Right cardiac atrium (tissue), 5 donors: ENCODE measurements at regions not wholly inside any gene's neighbourhood (a gene's known extent, or its start where the extent isn't known, plus 50 kb on each side); places are given as distances from the start of the nearest gene placed in this dataset.

ENCODE experiments used
- ATAC-seq, 2 donors: fragments of 200-7000 bp; cut with Tn5 transposase; one replicate each; pipeline versions ENCODE4 v1.8.0 to v1.9.1; 2020; ENCODE audit warnings: moderate library complexity in 2 of 2, mild to moderate bottlenecking in 1 of 2
- DNase-seq, 3 donors: peaks; one replicate each; pipeline ENCODE4 v3.0.0-alpha.2; 2020
- H3K27ac ChIP-seq: one replicate; pipeline ENCODE4 v1.5.1; 2013; ENCODE audit warnings: mild to moderate bottlenecking, low read length, control low read depth, moderate library complexity
- H3K27me3 ChIP-seq: one replicate; pipeline ENCODE4 v1.6.1; 2013; ENCODE audit not compliant: control insufficient read depth, insufficient read depth
- H3K4me1 ChIP-seq: one replicate; pipeline ENCODE4 v1.6.1; 2013; ENCODE audit warnings: low read length; ENCODE audit not compliant: control insufficient read depth, insufficient read depth
- H3K4me3 ChIP-seq: one replicate; pipeline ENCODE4 v1.5.1; 2013; ENCODE audit warnings: low read length, control low read depth
- H3K9me3 ChIP-seq: one replicate; pipeline ENCODE4 v1.6.1; 2013; ENCODE audit warnings: low read length; ENCODE audit not compliant: control insufficient read depth
- WGBS: extraction: QIAGEN DNeasy Blood & Tissue Kit; methylation state at CpG from one replicate; pipeline ENCODE4 v1.1.7; 2013; 5-methylcytosine and 5-hydroxymethylcytosine counted together
- intact Hi-C, 4 donors: fragments of 100-400 bp; cut with DNase I; formaldehyde crosslinking; loops; one replicate each; pipeline versions ENCODE4 v1.11.0 to v1.14.0; 2022 to 2023
- donor health status: healthy with polysubstance abuse.
- donor health status: DM: no; HTN: yes; CAD: no.
- donor health status: DM: no; HTN: no; CAD: no.
- donor health status: DM: no; HTN: yes; CAD: no; lungs with severe emphysema.
- donor health status: DM: yes; HTN: yes; CAD: no.

DNA sequence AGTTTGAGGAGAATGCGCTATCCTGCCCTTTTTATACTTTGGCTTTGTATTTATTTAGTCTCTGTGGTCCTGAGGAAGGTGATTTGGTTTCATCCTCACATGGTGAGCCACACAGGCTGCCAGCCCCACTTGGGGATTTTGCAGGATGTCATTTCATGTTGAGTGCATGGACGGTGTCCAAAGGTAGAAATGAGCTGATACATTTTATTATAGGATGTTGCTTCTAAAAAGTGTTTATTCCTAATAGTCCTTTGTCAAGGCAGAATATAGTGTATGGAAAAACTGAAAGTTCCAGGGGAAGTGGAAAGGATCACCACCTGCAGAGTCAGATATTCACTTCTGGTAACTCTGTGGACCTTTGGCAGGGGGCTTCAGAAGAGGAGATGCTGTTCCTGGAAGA is 434.6 kb downstream of the CD109 start:
- Histone ChIP-seq H3K27ac (no peak overlapping the region), H3K9me3 (no peaks in the 10 kb centered on the region), H3K4me3 (no peak overlapping the region), H3K27me3 (no peaks in the 10 kb centered on the region), H3K4me1 (no peaks in the 10 kb centered on the region)
- intact Hi-C loops, result no loop called here
- DNase-seq, result no peak
- 91% methylated on average over 2 of the region's 2 CpGs for WGBS
- ATAC-seq, result no peak

- intact Hi-C loops, result no loop called here
- ATAC-seq, result no peak
- WGBS, result 70% methylated on average over 1 of the region's 1 CpG
Observed at GRCh38 chr6:74128536-74128935, 432.5 kb downstream of the CD109 start.

GRCh38 chr6:74117113-74117512 is 421.1 kb downstream of the CD109 start:
- H3K4me3 ChIP-seq, result no peak overlapping the region
- H3K27ac ChIP-seq, result no peak overlapping the region
- H3K27me3 ChIP-seq, result no peaks in the 10 kb centered on the region
- no peaks in the 10 kb centered on the region for H3K9me3 ChIP-seq
- DNase-seq, result no peak
- no peak for ATAC-seq
- intact Hi-C loops, result no loop called here
- WGBS, result 87% methylated on average over 1 of the region's 1 CpG
- no peaks in the 10 kb centered on the region for H3K4me1 ChIP-seq

More at GRCh38 chr6:74128536-74128935, 432.5 kb downstream of the CD109 start:
- DNase-seq, result no peak
- no peaks in the 10 kb centered on the region for H3K27me3 ChIP-seq
- no peak overlapping the region for H3K4me3 ChIP-seq
- no peaks in the 10 kb centered on the region for H3K4me1 ChIP-seq
- no peaks in the 10 kb centered on the region for H3K9me3 ChIP-seq
- no peak overlapping the region for H3K27ac ChIP-seq

GRCh38 chr6:74115674-74116073 is 419.7 kb downstream of the CD109 start:
- Histone ChIP-seq H3K4me1 (no peaks in the 10 kb centered on the region), H3K27me3 (no peaks in the 10 kb centered on the region)
- ATAC-seq, result no peak

DNA sequence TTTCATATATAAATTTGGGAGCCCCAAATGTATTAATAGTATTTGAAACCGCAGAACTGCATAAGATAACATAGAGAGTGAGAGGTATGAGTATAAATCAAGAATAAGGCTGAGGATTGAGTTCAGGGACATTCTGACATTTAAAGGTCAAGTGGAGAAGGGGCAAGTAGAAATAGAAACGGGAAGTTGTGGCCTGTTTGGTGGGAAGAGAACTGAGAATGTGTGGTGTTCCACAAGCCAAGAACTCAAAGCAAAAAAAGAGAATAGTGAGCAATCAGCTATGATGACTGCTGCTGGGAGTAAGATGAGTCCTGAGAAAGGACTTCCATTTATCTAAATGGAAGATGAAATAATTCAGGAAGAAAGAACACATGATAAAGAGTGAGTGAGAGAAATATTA is 418.4 kb downstream of the CD109 start:
- Histone ChIP-seq H3K9me3 (no peaks in the 10 kb centered on the region), H3K27me3 (no peaks in the 10 kb centered on the region), H3K4me1 (no peaks in the 10 kb centered on the region), H3K27ac (no peak overlapping the region), H3K4me3 (no peak overlapping the region)
- DNase-seq (no peak), ATAC-seq (no peak)
- WGBS, result 70% methylated on average over 2 of the region's 2 CpGs
- intact Hi-C loops, result no loop called here

More at GRCh38 chr6:74115674-74116073, 419.7 kb downstream of the CD109 start:
- intact Hi-C loops, result no loop called here
- WGBS, result 69% methylated on average over 3 of the region's 3 CpGs
- H3K9me3 ChIP-seq, result no peaks in the 10 kb centered on the region
- DNase-seq, result no peak
- no peak overlapping the region for H3K27ac ChIP-seq
- no peak overlapping the region for H3K4me3 ChIP-seq

DNA sequence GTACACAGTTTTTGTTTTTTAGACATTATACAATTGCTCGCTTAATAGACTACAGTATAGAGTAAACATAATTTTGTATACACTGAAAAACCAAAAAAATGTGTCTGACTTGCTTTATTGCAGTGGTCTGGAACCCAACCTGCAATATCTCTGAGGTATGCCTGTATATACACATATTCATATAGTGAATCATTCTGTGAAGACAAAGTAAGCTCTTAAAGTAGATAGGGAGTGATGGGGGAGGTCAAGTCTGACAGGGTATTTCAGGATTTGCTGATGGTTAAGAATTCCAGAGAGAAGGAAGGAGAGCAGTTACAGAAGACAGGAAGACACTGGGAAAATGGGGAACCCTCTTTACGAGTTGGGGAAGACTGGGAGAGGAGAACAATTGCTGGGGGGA is 417.9 kb downstream of the CD109 start:
- ATAC-seq, result no peak
- 78% methylated on average over 2 of the region's 2 CpGs for WGBS
- no peaks in the 10 kb centered on the region for H3K27me3 ChIP-seq
- no peak for DNase-seq
- no peak overlapping the region for H3K4me3 ChIP-seq
- H3K9me3 ChIP-seq, result no peaks in the 10 kb centered on the region
- H3K27ac ChIP-seq, result no peak overlapping the region
- intact Hi-C loops, result no loop called here
- no peaks in the 10 kb centered on the region for H3K4me1 ChIP-seq

- Histone ChIP-seq H3K27me3 (no peaks in the 10 kb centered on the region), H3K4me3 (no peak overlapping the region), H3K27ac (no peak overlapping the region), H3K4me1 (no peaks in the 10 kb centered on the region), H3K9me3 (no peaks in the 10 kb centered on the region)
- no peak for DNase-seq
- intact Hi-C loops, result no loop called here
- ATAC-seq, result no peak
Observed at GRCh38 chr6:74103417-74103816, 407.4 kb downstream of the CD109 start.

DNA sequence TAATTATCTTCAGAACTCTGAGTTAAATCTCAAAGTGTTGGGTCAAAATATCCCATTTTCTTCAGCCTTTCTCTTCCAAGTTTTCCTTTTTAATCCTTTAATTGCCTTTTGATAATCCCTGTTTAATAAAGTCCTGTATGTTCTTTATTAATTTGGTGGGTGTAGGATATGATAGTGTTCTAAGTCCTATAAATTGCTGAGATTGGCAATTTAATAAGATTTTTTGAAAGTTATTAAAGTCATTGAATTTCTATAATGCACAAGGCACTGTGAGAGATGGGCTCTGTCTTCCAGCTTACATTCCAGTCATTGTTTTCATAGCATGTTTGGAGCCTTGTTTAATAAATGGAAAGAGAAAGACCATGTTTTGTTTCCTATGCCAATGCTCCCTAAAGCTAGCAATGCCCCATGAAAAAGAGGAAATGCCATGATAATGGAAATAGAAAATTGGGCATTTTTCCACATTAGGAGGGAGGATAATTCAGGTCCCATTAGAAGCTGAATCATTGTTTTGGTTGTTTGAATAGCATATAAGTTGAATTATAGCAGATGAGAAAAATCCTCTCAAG is 404.8 kb downstream of the CD109 start:
- Histone ChIP-seq H3K27ac (no peak overlapping the region), H3K27me3 (no peaks in the 10 kb centered on the region), H3K9me3 (no peaks in the 10 kb centered on the region), H3K4me3 (no peak overlapping the region), H3K4me1 (no peaks in the 10 kb centered on the region)
- DNase-seq (no peak), ATAC-seq (no peak)
- intact Hi-C loops, result no loop called here

DNA sequence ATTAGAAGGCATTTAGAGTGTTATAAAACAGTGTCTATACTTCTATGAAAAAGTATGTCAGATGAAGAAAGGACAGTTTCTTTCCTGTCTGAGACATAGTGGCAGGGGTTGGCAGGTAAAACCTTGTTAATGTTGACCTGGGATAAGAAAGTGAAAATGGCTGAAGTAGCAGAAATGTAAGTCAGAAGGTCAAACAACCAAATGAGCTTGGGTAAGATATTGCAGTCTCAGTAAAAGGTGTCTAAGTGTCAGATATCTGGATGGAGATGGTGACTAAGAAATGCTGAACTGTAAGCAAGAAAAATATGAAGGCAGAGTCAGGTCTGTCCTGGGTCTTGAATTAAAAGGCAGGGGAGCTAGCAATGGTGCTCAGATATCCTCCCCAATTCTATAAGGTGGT is 400.3 kb downstream of the CD109 start:
- intact Hi-C loops, result loop anchor here in 1 of 4 donors (10.0 kb wide), 1 partner anchor 1108 kb away; the partner anchor contains the start of gene COL12A1
- no peak for DNase-seq
- no peak overlapping the region for H3K27ac ChIP-seq
- H3K27me3 ChIP-seq, result no peaks in the 10 kb centered on the region
- H3K4me1 ChIP-seq, result no peaks in the 10 kb centered on the region
- H3K4me3 ChIP-seq, result no peak overlapping the region
- ATAC-seq, result no peak
- no peaks in the 10 kb centered on the region for H3K9me3 ChIP-seq

- Histone ChIP-seq H3K4me1 (no peaks in the 10 kb centered on the region), H3K27me3 (no peaks in the 10 kb centered on the region), H3K4me3 (no peak overlapping the region), H3K27ac (no peak overlapping the region), H3K9me3 (no peaks in the 10 kb centered on the region)
- intact Hi-C loops, result loop anchor here in 3 of 4 donors (5.0 to 10.0 kb wide), 2 partner anchors 1111 to 1114 kb away; partner anchors contain the start of gene COL12A1 (in 3 of the 3)
- ATAC-seq (no peak), DNase-seq (no peak)
- WGBS, result 47% methylated on average over 1 of the region's 1 CpG
Observed at GRCh38 chr6:74093361-74093760, 397.4 kb downstream of the CD109 start.

DNA sequence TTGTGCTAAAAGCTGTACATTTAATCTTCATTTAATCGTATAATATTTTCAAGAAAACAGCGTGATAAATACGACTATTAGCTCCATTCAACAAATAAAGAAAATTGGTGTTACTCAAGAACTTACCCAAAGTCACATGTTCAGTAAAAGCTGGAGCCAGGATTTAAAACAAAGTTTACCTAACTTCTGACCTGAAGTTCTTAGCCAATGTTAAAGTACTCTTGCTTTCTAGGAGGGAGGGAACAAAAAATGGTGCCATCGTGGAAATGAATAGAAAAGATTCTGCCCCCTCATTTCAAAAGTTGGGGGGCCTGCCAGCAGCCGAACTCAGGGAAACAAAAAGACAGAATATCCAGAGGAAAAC is 395.8 kb downstream of the CD109 start:
- intact Hi-C loops, result loop anchor here in 3 of 4 donors (5.0 to 10.0 kb wide), 2 partner anchors 1113 to 1116 kb away; partner anchors contain the start of gene COL12A1 (in 3 of the 3)
- ATAC-seq (no peak), DNase-seq (no peak)
- 43% methylated on average over 5 of the region's 5 CpGs for WGBS
- Histone ChIP-seq H3K9me3 (no peaks in the 10 kb centered on the region), H3K4me1 (no peaks in the 10 kb centered on the region), H3K27me3 (no peaks in the 10 kb centered on the region), H3K27ac (no peak overlapping the region), H3K4me3 (no peak overlapping the region)
